Activated naive CD8-positive, alpha-beta T cell treated with anti-CD3 and anti-CD28 coated beads, Interleukin-2, amount 50 U/mL, for 24 hours (primary cell): ENCODE measurements at regions not wholly inside any gene's neighbourhood (a gene's known extent, or its start where the extent isn't known, plus 50 kb on each side); places are given as distances from the start of the nearest gene placed in this dataset.

ENCODE experiments used
- ATAC-seq: fragments of 150-1000 bp; cut with Tn5 transposase; one replicate; pipeline ENCODE4 v1.10.0; 2021
- DNase-seq: peaks from one replicate; pipeline ENCODE4 v3.0.0; 2021
- H3K27ac Mint-ChIP-seq: one replicate; pipeline ENCODE4 v1.8.0; 2021; ENCODE audit warnings: mild to moderate bottlenecking, mixed read lengths
- H3K27me3 Mint-ChIP-seq: one replicate; pipeline ENCODE4 v1.8.0; 2021; ENCODE audit warnings: mixed read lengths
- H3K36me3 Mint-ChIP-seq: one replicate; pipeline ENCODE4 v1.8.0; 2021; ENCODE audit warnings: low read depth, mixed read lengths
- H3K4me1 Mint-ChIP-seq: one replicate; pipeline ENCODE4 v1.8.0; 2021; ENCODE audit warnings: mixed read lengths
- H3K4me3 Mint-ChIP-seq: one replicate; pipeline ENCODE4 v1.8.0; 2021; ENCODE audit warnings: mild to moderate bottlenecking, moderate library complexity, mixed read lengths
- H3K9me3 Mint-ChIP-seq: one replicate; pipeline ENCODE4 v1.8.0; 2021; ENCODE audit warnings: mixed read lengths

- Mint-ChIP-seq H3K4me3 (no peak overlapping the region), H3K27me3 (peaks cover 10% of the 10 kb centered on the region), H3K9me3 (no peaks in the 10 kb centered on the region), H3K36me3 (no peaks in the 10 kb centered on the region), H3K4me1 (peaks cover 20% of the 10 kb centered on the region), H3K27ac (no peak overlapping the region)
- ATAC-seq = no peak
- DNase-seq = no peak
Measured at GRCh38 chr5:74199436-74200210, 440.9 kb downstream of the ENC1 start.

GRCh38 chr5:74199005-74199404 lies 441.5 kb downstream of the ENC1 start:
- no peaks in the 10 kb centered on the region for H3K9me3 Mint-ChIP-seq
- no peak overlapping the region for H3K4me3 Mint-ChIP-seq
- DNase-seq (peak; percentile 22), ATAC-seq (peak; percentile 37)
- H3K27me3 Mint-ChIP-seq = peaks cover 10% of the 10 kb centered on the region
- no peak overlapping the region for H3K27ac Mint-ChIP-seq
- peaks cover 20% of the 10 kb centered on the region for H3K4me1 Mint-ChIP-seq
- H3K36me3 Mint-ChIP-seq = no peaks in the 10 kb centered on the region

GRCh38 chr5:74198156-74198555 lies 442.4 kb downstream of the ENC1 start:
- no peak for ATAC-seq
- Mint-ChIP-seq H3K36me3 (no peaks in the 10 kb centered on the region), H3K27me3 (peaks cover 8% of the 10 kb centered on the region), H3K4me1 (peaks cover 20% of the 10 kb centered on the region), H3K27ac (no peak overlapping the region), H3K4me3 (no peak overlapping the region), H3K9me3 (no peaks in the 10 kb centered on the region)
- no peak for DNase-seq

GRCh38 chr5:74196233-74196632 lies 444.3 kb downstream of the ENC1 start:
- Mint-ChIP-seq H3K4me3 (no peak overlapping the region), H3K27me3 (peaks cover 5% of the 10 kb centered on the region), H3K27ac (no peak overlapping the region), H3K4me1 (peaks cover 16% of the 10 kb centered on the region), H3K36me3 (no peaks in the 10 kb centered on the region), H3K9me3 (no peaks in the 10 kb centered on the region)
- no peak for ATAC-seq
- DNase-seq = no peak

- peaks cover 11% of the 10 kb centered on the region for H3K4me1 Mint-ChIP-seq
- peaks cover 6% of the 10 kb centered on the region for H3K9me3 Mint-ChIP-seq
- no peak overlapping the region for H3K4me3 Mint-ChIP-seq
- H3K27me3 Mint-ChIP-seq = peaks cover 5% of the 10 kb centered on the region
- H3K27ac Mint-ChIP-seq = no peak overlapping the region
- ATAC-seq = no peak
- no peaks in the 10 kb centered on the region for H3K36me3 Mint-ChIP-seq
- no peak for DNase-seq
Measured at GRCh38 chr5:74194196-74194595, 446.3 kb downstream of the ENC1 start.

- ATAC-seq = no peak
- peak overlapping the region; percentile 20 for H3K27ac Mint-ChIP-seq
- no peak for DNase-seq
- peaks cover 5% of the 10 kb centered on the region for H3K4me1 Mint-ChIP-seq
- H3K9me3 Mint-ChIP-seq = peaks cover 6% of the 10 kb centered on the region
- no peaks in the 10 kb centered on the region for H3K36me3 Mint-ChIP-seq
- H3K27me3 Mint-ChIP-seq = peaks cover 5% of the 10 kb centered on the region
- H3K4me3 Mint-ChIP-seq = no peak overlapping the region
Measured at GRCh38 chr5:74192606-74193299, 447.8 kb downstream of the ENC1 start.

- no peak for DNase-seq
- peaks cover 5% of the 10 kb centered on the region for H3K4me1 Mint-ChIP-seq
- H3K4me3 Mint-ChIP-seq = no peak overlapping the region
- ATAC-seq = no peak
- H3K9me3 Mint-ChIP-seq = peaks cover 6% of the 10 kb centered on the region
- H3K27me3 Mint-ChIP-seq = no peaks in the 10 kb centered on the region
- H3K36me3 Mint-ChIP-seq = no peaks in the 10 kb centered on the region
- H3K27ac Mint-ChIP-seq = no peak overlapping the region
Measured at GRCh38 chr5:74188351-74189105, 452.0 kb downstream of the ENC1 start.

GRCh38 chr5:74187757-74188156 lies 452.8 kb downstream of the ENC1 start:
- ATAC-seq (no peak), DNase-seq (no peak)
- H3K36me3 Mint-ChIP-seq = no peaks in the 10 kb centered on the region
- H3K27me3 Mint-ChIP-seq = no peaks in the 10 kb centered on the region
- no peak overlapping the region for H3K4me3 Mint-ChIP-seq
- H3K4me1 Mint-ChIP-seq = peaks cover 2% of the 10 kb centered on the region
- H3K9me3 Mint-ChIP-seq = peaks cover 6% of the 10 kb centered on the region
- H3K27ac Mint-ChIP-seq = no peak overlapping the region

GRCh38 chr5:74186356-74187315 lies 453.9 kb downstream of the ENC1 start:
- Mint-ChIP-seq H3K27me3 (peaks cover 6% of the 10 kb centered on the region), H3K4me3 (no peak overlapping the region), H3K36me3 (no peaks in the 10 kb centered on the region), H3K4me1 (peaks cover 7% of the 10 kb centered on the region), H3K9me3 (peaks cover 6% of the 10 kb centered on the region), H3K27ac (no peak overlapping the region)
- DNase-seq (no peak), ATAC-seq (no peak)

GRCh38 chr5:74185599-74185998 lies 454.9 kb downstream of the ENC1 start:
- H3K36me3 Mint-ChIP-seq = no peaks in the 10 kb centered on the region
- H3K27me3 Mint-ChIP-seq = peaks cover 7% of the 10 kb centered on the region
- DNase-seq (no peak), ATAC-seq (no peak)
- H3K27ac Mint-ChIP-seq = no peak overlapping the region
- H3K4me3 Mint-ChIP-seq = no peak overlapping the region
- peaks cover 7% of the 10 kb centered on the region for H3K4me1 Mint-ChIP-seq
- H3K9me3 Mint-ChIP-seq = peaks cover 6% of the 10 kb centered on the region

GRCh38 chr5:74184649-74185048 lies 455.9 kb downstream of the ENC1 start:
- Mint-ChIP-seq H3K27ac (no peak overlapping the region), H3K4me3 (no peak overlapping the region), H3K9me3 (peaks cover 2% of the 10 kb centered on the region), H3K36me3 (no peaks in the 10 kb centered on the region), H3K4me1 (peaks cover 7% of the 10 kb centered on the region), H3K27me3 (peaks cover 7% of the 10 kb centered on the region)
- DNase-seq (no peak), ATAC-seq (peak; percentile 23)

GRCh38 chr5:74183041-74183440 lies 457.5 kb downstream of the ENC1 start:
- H3K27me3 Mint-ChIP-seq = peaks cover 7% of the 10 kb centered on the region
- no peak overlapping the region for H3K4me3 Mint-ChIP-seq
- DNase-seq = no peak
- H3K36me3 Mint-ChIP-seq = no peaks in the 10 kb centered on the region
- no peak for ATAC-seq
- H3K9me3 Mint-ChIP-seq = no peaks in the 10 kb centered on the region
- no peak overlapping the region for H3K27ac Mint-ChIP-seq
- H3K4me1 Mint-ChIP-seq = peaks cover 7% of the 10 kb centered on the region

- Mint-ChIP-seq H3K4me3 (no peak overlapping the region), H3K9me3 (no peaks in the 10 kb centered on the region), H3K27me3 (peaks cover 7% of the 10 kb centered on the region), H3K4me1 (peaks cover 7% of the 10 kb centered on the region), H3K27ac (no peak overlapping the region), H3K36me3 (no peaks in the 10 kb centered on the region)
- ATAC-seq = peak; percentile 79
- peak; percentile 10 for DNase-seq
Measured at GRCh38 chr5:74182603-74183002, 457.9 kb downstream of the ENC1 start.

GRCh38 chr5:74179701-74180100 lies 460.8 kb downstream of the ENC1 start:
- Mint-ChIP-seq H3K4me1 (peaks cover 7% of the 10 kb centered on the region), H3K36me3 (no peaks in the 10 kb centered on the region), H3K27me3 (peaks cover 14% of the 10 kb centered on the region), H3K4me3 (no peak overlapping the region), H3K27ac (no peak overlapping the region), H3K9me3 (no peaks in the 10 kb centered on the region)
- ATAC-seq = no peak
- DNase-seq = no peak
